Endodermal cell (in vitro differentiated cells): ENCODE measurements at regions not wholly inside any gene's neighbourhood (a gene's known extent, or its start where the extent isn't known, plus 50 kb on each side); places are given as distances from the start of the nearest gene placed in this dataset.

Source experiments
- DNase-seq: peaks from one replicate; pipeline ENCODE4 v3.0.0-alpha.2; 2017
- H3K27ac ChIP-seq: 2 replicates; pipeline ENCODE4 v1.5.1; 2013; ENCODE audit warnings: mild to moderate bottlenecking, low read depth, low read length, moderate library complexity
- H3K27me3 ChIP-seq: 2 replicates; pipeline ENCODE4 v1.6.1; 2013; ENCODE audit warnings: mild to moderate bottlenecking, low read length, moderate library complexity; ENCODE audit not compliant: insufficient read depth, control insufficient read depth, poor library complexity, severe bottlenecking
- H3K36me3 ChIP-seq: 2 replicates; pipeline ENCODE4 v1.7.0; 2013; ENCODE audit warnings: mild to moderate bottlenecking, low read length, moderate library complexity; ENCODE audit not compliant: control insufficient read depth, insufficient read depth
- H3K4me1 ChIP-seq: one replicate; pipeline ENCODE4 v1.7.0; 2013; ENCODE audit warnings: low read length; ENCODE audit not compliant: control insufficient read depth, insufficient read depth
- H3K4me3 ChIP-seq: 2 replicates; pipeline ENCODE4 v1.5.1; 2013; ENCODE audit warnings: mild to moderate bottlenecking, low read length, moderate library complexity
- H3K9ac ChIP-seq: 2 replicates; pipeline ENCODE4 v1.6.1; 2013; ENCODE audit warnings: mild to moderate bottlenecking, low read length, moderate library complexity; ENCODE audit not compliant: poor library complexity, severe bottlenecking; ENCODE audit errors: extremely low read depth
- H3K9me3 ChIP-seq: 2 replicates; pipeline ENCODE4 v1.6.1; 2013; ENCODE audit warnings: mild to moderate bottlenecking, low read length, moderate library complexity; ENCODE audit not compliant: control insufficient read depth
- H3K27ac Mint-ChIP-seq: 2 replicates; pipeline ENCODE4 v1.8.0; 2020; ENCODE audit warnings: mixed read lengths
- H3K27me3 Mint-ChIP-seq: 2 replicates; pipeline ENCODE4 v1.8.0; 2021; ENCODE audit warnings: mild to moderate bottlenecking, mixed read lengths; ENCODE audit not compliant: insufficient read depth
- H3K36me3 Mint-ChIP-seq: 2 replicates; pipeline ENCODE4 v1.8.0; 2020; ENCODE audit warnings: low read depth, mixed read lengths
- H3K4me1 Mint-ChIP-seq: 2 replicates; pipeline ENCODE4 v1.8.0; 2020; ENCODE audit warnings: mixed read lengths
- H3K4me3 Mint-ChIP-seq: 2 replicates; pipeline ENCODE4 v1.8.0; 2020; ENCODE audit warnings: mild to moderate bottlenecking, moderate library complexity, mixed read lengths
- H3K9me3 Mint-ChIP-seq: 2 replicates; pipeline ENCODE4 v1.8.0; 2020; ENCODE audit warnings: mild to moderate bottlenecking, mixed read lengths
- CTCF ChIP-seq: fragments of 200-600 bp; sonication (generic); conservative IDR thresholded peaks from 2 replicates; pipeline ENCODE4 v1.5.0; 2021; ENCODE audit warnings: antibody characterized with exemption, mild to moderate bottlenecking
- WGBS, 2 experiments: methylation state at CpG; one replicate each; pipeline versions ENCODE4 v1.1.5 to v1.1.7; 2013; ENCODE audit warnings: missing lambda C conversion rate in 2 of 2, mixed read lengths in 1 of 2; ENCODE audit not compliant: insufficient coverage in 1 of 2, insufficient read length in 1 of 2; 5-methylcytosine and 5-hydroxymethylcytosine counted together

DNA sequence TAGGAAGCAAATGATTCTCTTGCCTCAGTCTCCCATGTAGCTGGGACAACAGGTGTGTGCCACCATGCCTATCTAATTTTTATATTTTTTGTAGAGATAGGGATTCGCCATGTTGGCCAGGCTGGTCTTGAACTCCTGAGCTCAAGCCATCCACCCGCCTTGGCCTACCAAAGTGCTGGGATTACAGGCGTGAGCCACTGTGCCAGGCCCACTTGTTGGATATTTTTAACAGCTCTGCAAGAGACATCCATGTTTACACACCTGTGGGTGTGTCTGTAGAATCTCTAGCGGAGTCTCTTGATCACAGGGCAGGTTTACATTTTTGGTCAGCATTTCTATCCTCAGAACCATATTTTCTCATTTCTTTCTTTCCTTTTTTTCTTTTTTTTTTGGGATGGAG, 53.1 kb upstream of the ZFP64 start:
- Histone ChIP-seq H3K27ac (no peak overlapping the region), H3K9me3 (no peaks in the 10 kb centered on the region), H3K27me3 (no peaks in the 10 kb centered on the region), H3K4me1 (no peaks in the 10 kb centered on the region), H3K36me3 (no peaks in the 10 kb centered on the region), H3K9ac (no peak overlapping the region), H3K4me3 (no peak overlapping the region)
- WGBS, 2 experiments: 94 to 95% methylated on average over 4 of the region's 4 CpGs
- Mint-ChIP-seq H3K4me3 (no peak overlapping the region), H3K4me1 (peaks cover 2% of the 10 kb centered on the region), H3K9me3 (peaks cover 4% of the 10 kb centered on the region), H3K27ac (no peak overlapping the region), H3K36me3 (no peaks in the 10 kb centered on the region), H3K27me3 (no peaks in the 10 kb centered on the region)
- DNase-seq: no peak
- TF ChIP-seq CTCF: no peak

DNA sequence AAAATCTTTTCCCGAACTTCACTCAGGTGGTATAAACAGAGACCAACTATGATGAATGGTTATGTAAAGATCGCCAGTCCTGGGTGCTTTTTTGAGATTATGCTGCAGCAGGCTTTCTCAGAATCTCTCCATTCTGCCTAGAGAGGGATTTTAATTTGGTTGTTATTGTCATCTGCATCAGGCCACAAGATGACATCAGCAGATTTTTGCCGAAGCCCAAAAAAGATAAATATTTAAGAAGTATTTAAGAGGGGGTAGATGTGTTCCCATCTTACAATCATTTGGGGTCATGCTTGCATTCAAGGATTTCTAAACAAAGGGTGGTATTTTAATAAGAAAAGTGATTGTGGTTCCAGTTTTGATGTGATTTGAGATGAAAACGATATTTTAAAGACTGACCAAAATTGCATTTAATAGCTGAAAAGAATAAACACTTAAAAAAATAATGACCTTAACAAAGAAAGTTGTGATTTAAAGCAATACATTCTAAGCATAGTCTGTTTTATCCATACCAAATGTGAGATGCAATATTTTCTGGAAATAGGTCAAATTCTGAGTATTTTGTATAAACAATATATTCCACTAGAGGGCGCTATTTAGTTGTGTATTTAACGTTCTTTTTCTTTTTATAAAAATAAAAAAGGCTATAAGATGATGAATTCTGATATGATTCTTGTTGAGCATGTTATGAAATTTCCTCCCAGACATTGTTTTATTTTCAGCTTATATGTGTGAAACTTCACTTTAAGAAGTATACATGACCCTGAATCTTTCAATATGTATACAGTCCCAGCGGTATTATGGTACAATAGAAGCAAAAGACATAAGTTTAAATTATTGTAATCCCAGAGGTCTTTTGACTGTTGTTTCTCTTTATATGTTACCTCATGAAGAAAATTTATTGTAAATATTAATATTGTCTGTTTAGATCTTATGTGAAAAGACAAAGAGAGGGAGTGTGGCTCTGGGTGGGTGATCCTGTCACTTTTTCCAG, 51.0 kb upstream of the ZFP64 start:
- WGBS, 2 experiments: 98 to 100% methylated on average over 4 to 5 of the region's 7 CpGs
- H3K27me3 Mint-ChIP-seq: no peaks in the 10 kb centered on the region
- Histone ChIP-seq H3K9me3 (no peaks in the 10 kb centered on the region), H3K36me3 (no peaks in the 10 kb centered on the region), H3K27ac (no peak overlapping the region), H3K9ac (no peak overlapping the region), H3K27me3 (no peaks in the 10 kb centered on the region), H3K4me3 (no peak overlapping the region), H3K4me1 (no peaks in the 10 kb centered on the region)
- H3K4me3 Mint-ChIP-seq: no peak overlapping the region
- no peak overlapping the region for H3K27ac Mint-ChIP-seq
- TF ChIP-seq CTCF: peak; percentile 84
- no peaks in the 10 kb centered on the region for H3K36me3 Mint-ChIP-seq
- no peak for DNase-seq
- peaks cover 4% of the 10 kb centered on the region for H3K9me3 Mint-ChIP-seq
- peaks cover 2% of the 10 kb centered on the region for H3K4me1 Mint-ChIP-seq
